NCI-H146 treated with DMSO at 0.1 percent for 48 hours (cell line): ENCODE measurements at regions not wholly inside any gene's neighbourhood (a gene's known extent, or its start where the extent isn't known, plus 50 kb on each side); places are given as distances from the start of the nearest gene placed in this dataset.

Source experiments
- DNase-seq: peaks from one replicate; lab custom pipeline; 2025; ENCODE audit not compliant: unreplicated experiment; lab: John Stamatoyannopoulos, UW

DNA sequence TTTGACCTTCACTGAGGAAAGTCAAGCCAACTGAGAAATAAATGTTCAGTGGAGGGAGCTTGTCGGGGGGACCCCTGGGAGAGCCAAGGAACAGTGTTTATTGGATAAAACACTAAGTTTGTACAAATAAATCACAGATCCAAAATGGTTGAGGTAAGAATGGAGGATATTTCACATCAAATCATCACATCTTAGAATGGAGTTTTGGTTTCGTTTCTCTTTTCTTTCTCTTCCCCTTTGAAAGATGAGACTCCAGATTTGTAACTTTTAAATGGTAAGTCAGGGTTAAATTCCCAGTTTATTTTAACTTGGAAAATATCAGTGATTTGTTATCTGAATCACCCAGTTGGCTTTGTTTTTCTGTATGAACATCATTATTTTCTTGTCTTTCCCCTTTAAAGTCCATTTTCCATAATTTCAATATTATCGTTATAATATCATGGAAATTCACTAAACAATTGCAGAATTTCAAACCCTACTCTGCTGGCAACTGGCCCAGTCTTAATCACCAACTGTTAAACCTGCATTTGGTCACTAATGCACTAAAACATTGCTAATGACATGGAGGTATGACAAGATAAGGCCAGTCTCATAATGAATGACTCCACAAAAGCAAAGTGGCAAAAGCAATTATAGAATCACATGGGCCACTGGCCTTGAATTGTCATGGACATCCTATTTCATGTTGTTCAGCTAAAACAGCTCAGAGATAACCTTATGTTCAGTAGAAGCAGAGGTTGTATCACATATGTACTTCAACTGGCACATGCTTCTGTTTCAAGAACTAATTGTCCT lies 295.1 kb downstream of the SHOX2 start:
- peak; percentile 40 for DNase-seq

DNA sequence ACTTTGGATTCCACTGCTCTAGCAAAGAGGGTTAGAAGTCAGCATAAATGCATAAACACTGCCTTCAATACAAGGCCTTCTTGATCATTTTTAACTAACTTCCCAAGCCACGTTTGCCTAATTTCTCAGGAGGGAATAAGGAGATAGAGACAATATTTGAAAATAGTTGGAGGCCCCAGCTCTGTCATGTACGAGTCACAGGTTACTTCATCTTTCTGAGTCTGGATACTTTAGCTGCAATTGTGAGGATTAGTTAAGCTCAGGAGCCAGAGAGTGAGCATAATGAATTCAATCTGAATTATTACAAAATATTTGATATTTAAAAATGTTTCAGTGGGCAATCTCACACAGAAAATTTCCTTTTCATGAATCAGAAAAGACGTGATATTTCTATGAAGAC lies 298.9 kb downstream of the SHOX2 start:
- DNase-seq = no peak

DNA sequence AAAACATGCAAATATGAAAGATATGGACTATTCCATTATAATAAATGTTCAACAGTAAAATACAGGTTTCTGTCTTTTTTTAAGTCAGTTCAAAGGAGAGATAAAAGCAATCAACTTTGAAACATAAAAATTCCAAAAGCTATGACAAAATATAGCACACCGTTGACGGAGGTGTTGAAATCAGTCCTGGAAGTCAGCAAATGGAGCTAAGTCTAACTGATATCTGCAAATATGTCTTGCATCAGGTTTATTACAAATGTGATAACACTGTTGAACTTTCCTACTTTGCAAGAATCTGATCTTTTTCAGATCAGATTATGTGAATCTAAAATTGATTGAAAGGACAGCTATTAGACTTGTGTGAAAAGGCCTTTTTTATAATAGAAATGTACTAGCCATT lies 300.7 kb downstream of the SHOX2 start:
- no peak for DNase-seq

DNA sequence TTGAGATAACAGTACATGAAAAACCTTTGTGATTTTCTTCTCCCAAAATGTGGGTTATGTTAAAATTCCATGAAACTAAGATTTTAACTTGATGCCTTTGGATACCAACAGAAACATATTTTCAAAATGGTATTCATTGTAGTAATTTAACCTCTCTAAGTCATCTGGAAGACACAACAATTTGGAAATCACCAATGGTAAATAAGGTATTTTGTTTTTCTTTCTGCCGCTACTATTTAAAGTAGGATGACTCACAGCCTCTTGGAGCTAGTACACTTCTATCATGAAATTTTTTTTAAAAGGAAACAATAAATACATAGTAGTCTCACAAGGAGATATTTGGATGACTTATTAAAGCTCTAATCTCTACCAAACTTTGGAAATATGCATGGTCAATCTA lies 291.6 kb upstream of the VEPH1 start:
- no peak for DNase-seq

DNA sequence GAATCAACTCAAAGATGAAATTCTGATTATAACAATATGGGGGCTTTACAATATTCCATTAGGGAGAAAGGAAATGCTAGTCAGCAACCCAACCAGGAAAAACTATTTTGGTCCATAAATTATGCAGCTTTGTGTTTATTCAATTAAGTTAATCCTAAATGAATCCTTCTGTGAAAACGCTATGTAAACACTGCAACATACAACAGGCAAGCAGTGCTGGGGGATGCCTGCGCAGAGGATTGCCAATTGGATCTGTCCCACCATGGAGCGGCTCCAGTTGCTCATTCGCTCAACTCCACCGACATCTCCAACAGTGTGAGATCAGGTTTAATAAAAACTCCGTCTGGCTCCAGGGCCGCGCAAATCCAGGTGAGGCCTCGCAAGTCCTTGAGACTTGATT lies 290.5 kb upstream of the VEPH1 start:
- no peak for DNase-seq

DNA sequence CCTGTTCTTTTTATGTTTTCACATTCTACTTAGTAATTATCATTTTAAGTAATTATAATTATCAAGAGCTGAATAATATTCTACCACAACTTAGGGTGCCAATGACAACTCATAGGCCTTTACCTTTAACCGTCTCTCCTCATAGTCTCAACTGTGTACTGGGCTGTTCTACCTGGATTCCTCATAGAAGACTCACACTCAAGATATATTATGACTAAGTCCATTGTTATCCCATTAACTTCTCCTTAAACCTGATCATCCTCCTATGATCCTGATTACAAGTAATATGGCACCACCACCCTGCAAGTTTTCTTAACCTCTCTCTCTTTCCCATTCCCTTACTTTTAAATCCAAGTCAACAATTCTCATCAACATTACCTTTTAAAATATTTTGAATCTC lies 285.9 kb upstream of the VEPH1 start:
- no peak for DNase-seq

DNA sequence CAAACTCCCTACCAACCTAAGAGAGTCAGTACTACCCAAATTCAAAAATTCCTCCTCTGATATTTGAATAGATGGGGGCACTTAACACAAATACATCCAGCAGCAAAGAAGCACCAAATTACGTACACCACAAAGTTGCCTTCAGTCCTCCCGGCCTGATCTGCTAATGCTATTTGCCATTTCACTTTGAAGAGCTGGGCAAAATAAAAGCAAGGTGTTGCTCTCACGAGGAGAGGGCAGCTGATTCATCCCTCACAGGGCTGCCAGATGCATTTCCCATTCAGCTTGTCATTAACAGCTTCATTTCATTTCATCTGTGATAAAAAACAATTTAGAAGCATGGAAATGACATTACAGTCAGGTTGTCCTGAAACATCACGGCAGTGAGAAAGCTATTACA lies 283.4 kb upstream of the VEPH1 start:
- no peak for DNase-seq

DNA sequence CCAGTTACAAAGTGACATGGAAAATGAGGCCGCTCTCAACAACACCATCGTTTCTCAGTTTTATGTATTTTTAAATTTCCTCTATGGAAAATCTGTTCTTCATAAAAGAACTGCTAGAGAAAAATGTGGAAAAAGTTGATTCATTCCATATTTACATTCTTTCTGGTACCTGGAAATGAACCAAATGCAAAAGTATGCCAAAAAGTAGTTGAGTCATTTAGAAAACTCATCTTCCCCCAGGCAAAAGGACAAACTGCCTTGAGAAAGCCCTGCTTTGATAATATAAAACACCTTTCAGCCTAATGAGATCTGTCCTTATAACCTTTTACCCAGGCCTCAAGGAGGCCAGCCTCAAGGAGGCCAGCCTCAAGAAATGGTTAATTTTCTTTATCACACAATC lies 283.0 kb upstream of the VEPH1 start:
- no peak for DNase-seq

DNA sequence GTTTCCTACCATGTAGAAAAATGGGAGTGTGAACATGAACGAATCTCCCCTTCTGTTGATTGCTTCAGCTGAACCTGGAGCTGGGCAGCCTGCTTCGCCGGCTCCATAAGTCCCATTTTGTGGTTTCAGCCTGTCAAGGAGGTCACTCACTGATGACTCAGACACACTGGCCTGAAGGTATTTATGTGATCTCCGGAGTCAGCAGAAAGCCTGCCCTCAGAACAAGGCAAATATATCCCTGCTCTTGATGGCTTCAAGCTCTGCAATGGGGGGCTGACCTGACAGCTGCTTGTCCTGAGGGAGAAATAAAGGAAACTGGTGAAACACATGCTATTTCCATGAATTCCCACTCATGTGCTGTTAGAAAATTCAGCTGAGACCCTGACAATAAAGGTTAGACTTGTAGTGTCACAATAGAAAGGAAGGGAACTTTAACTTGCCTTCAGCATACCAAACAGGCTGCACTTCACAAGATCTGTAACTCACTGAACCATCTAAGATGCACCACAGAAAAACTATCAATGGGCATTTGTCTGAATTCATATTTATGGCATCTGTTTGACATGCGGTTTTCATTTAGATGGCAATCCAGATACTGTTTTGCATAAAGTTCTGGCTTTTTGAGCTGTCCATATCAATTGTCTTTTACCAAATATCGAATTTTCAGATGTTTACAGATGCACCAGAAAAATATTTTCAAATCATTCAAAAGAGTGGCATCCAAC lies 282.0 kb upstream of the VEPH1 start:
- no peak for DNase-seq

DNA sequence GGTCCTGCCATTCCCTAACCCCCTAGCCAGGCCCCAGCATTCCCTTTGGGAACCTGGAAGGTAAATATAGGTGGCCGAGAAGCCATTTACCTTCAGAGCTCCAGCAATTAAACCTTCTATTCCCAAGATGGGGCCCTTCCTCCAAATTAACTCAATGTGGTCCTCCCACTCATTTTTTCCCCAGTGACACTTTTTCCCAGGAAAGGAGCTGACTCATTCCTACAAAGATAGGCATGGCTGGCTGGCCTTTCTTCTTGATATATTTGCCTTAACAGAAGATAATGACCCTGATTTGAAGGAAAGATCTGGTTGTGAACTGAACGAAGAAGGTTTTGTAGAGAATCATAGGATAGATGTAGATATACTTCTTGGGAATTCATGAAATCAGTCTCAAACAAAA lies 279.0 kb upstream of the VEPH1 start:
- DNase-seq = no peak

DNA sequence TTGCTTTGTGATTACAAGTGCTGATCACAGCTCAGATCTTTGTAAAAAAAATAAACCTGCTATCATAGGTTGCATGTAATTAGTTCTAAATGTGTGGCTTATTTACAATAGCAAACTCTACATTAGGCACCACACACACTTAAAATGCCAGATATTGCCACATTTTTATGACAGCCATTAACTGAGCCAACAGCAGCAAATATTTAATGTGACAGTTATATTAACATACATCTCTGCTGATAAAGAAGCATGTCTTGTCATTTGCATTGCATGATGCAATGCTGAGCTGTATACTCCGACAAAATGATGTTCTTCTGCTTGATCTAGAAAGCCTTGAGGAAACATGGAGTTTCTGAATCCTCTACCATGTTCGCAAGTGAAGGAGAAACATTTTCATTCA lies 273.6 kb upstream of the VEPH1 start:
- DNase-seq = no peak

DNA sequence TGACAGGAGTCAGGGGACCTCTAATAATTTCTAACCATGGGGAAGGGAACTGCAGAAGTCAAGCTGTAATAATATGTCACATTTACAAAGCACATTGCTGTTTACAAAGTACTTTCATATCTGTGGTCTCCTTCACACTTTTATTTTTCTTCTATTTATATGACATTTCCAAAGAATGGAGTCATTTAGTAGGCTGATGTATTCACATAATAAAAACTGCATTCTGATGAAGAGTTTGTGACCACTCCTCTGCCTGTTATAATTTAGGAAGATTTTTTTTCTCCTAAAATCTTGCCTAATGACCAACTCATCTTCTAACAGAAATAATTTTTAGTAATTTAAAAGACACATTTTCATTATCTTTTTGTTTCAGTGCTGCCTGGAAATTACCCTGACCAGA lies 272.2 kb upstream of the VEPH1 start:
- no peak for DNase-seq

DNA sequence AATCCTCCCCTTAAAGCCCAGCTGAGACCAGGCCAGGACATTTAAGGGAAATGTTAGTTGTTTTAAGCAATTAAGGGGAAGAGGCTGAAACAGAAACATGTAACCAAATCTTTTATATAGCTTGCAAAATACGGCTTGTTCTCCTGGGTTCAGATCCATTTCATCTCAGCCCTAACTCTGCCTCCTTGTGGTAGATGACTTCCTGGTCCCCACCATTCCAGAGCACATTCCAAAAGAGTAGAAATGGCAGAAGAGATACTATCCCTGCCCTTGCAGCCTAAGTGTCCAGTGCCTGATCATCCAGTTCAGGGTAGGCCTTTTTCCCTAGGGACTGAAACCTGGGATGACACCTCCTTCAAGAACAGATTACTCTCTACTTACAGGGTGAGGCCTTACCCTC lies 266.2 kb upstream of the VEPH1 start:
- no peak for DNase-seq

DNA sequence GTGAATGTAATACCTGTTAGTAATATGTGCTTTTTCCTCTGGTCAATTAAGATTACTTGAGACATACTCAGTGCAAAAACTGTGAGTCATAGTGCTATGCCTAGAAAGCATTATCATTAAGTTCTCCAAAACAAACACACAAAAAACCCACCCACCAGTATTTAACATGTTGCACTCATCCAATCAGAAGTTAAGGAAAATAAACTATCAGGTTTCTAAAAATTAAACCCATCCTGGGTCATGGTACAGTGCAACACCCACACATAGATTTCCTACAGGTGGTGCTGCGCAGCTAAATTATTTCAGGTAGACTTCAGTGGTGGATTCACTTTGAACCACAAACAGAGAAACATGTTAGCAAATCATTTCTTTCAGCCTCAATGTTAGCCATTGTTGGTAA lies 264.4 kb upstream of the VEPH1 start:
- DNase-seq = no peak

DNA sequence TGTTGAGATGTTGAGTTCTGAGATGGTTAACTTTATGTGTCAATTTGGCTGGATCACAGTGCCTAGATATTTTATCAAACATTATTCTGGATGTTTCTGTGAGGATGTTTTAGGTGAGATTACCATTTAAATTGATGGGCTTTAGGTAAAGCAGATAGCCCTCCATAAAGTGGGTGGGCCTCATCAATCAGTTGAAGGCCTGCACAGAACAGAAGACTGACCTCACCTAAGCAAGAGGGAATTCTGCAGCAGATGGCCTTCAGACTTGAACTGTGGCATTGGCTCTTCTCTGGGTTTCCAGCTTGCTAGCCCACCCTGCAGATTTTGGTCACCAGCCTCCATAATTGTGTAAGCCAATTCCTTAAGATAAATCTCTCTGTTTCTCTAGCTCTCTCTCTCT lies 260.4 kb upstream of the VEPH1 start:
- DNase-seq = no peak

DNA sequence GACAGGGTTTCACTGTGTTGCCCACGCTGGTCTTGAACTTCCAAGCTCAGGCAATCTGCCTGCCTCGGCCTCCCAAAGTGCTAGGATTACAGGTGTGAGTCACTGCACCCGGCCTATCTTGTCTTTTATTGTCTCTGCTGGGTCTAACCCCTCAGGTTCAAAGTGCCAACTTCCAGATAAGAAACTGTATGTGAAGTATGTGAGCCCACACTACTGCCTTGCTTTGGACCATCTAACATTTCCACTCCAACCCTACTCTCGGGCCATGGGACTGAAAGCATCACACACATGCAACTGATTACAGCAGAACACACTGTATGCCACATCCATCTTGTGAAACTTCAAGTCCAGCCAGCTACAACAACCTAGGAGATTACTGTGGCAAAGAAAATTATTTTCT lies 256.1 kb upstream of the VEPH1 start:
- no peak for DNase-seq

DNA sequence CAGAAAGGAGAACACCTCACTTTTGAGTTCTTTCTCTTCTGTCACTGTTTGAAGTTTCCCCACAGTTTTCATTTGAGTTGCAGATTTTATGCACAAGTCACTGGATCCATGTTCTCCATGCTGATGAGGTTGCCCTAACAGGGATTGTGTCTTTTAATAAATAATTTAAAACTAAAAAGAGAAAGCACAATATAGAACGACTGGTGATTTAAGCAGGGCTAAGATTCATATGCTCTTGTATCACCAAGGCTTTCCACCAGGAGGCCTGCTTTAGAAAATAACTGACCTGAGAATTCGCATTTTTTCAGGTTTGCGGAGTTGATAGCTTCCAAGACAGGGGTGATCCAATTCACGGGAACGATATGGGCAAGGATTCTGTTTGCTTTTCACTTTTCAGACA lies 252.0 kb upstream of the VEPH1 start:
- DNase-seq = no peak

DNA sequence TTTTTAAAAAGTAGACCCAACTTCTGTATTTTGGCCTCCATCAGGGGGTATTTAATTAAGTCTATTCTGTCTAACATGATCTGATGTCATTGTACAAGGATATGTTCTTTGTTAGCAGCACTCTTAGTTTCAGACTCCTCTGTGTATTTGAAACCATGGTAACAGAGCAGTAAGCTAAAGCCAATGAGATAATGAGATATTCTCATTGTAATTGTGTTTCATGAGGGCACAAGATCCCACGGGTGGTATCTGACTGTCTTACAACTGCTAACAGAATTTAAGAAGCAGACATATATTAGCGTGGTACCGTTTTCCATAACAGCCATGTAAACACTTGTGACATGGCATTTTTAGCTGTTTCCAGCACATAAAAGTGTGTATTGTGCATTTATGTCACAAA lies 251.2 kb upstream of the VEPH1 start:
- DNase-seq = no peak

DNA sequence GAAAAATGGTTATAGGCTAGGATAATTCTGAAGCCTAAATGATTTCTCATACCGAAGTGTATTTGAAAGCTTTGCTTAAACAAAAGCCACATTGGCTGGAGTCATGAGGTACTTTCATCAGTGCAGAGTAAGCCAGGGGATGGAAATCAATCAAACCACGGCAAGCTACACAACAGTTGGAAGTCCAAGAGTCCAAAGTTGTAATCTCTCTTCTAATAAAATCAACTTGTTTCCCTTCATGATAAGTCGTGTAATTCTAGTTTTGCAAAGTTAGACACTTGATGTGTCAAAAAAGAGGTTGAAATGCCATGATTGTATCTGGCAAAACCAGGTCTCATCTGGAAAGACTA lies 250.5 kb upstream of the VEPH1 start:
- no peak for DNase-seq

DNA sequence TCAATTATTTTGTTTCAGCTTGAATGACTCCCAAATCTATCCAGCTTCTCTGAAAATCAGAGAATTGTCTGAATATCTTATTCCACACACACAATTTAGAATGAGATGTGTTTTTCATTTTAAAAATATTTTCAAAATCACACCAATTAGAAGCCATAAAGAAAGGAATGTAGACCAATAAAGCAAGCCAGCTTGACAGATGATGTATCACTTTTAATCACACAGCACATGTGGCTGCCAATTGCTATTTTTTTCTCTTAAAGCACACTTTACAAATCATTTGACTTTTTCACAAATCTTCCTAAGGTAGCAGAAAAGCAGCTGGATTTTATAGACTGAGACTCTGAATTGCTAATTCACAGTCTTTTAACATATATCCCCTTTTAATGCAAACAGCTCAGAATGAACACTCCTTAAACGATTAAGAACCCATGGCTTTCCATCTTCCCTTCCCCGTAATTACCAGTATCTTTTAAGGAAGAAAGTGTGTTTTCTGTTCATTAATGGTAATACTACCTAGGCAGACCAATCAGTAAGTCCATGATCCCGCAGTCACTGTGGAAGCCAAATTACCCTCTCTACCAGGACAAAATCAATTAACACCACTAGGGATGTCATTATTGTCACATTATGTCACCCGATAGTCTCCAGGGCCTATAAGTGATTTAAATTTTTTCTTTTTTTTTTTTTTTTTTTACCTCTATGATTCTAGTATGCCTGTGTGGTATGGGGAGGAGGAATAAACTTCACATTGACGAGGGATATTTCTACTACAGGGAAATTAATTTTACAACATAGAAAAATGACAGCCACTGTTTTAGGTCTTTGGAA lies 250.0 kb upstream of the VEPH1 start:
- no peak for DNase-seq

DNA sequence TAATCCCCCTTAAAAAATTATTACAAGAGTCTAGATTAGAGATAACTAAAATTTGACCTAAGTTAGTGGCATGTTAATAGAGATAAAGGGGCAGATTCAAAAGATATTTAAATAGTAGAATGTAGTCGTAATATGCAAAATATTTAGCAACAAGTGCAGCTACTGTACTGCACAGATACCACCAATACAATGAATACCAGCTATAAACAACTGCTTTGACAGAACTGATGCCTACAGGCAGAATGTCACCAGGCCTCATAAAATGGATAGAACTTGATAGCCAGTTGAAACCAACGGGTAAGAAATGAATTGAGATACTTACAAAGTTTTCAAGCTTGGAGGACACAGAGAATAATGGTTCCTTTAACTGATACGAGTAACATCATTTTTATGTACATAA lies 249.3 kb upstream of the VEPH1 start:
- no peak for DNase-seq

DNA sequence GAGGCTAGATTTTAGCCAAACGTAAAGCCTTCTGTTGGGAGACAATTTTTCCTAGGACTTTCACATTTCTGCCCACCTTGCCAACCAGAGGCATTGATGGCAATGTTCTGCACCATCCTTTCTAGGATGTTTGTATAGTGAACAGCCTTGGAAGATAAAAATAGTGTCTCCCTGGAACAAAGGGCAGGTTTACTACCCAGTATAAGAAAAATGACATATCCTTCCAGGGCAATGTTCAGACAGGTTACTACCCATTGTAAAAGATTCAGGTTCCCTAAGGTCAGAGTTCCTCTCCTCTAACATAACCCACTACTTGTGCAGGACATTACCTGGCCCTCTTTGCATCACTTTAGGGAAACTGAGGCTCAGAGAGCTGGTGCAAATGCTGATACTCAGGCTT lies 248.2 kb upstream of the VEPH1 start:
- no peak for DNase-seq
